KMS-11 (cell line): ENCODE measurements at regions not wholly inside any gene's neighbourhood (a gene's known extent, or its start where the extent isn't known, plus 50 kb on each side); places are given as distances from the start of the nearest gene placed in this dataset.

Experiments
- H2AFZ ChIP-seq: fragments of 200-600 bp; sonication (generic); 2 replicates; pipeline ENCODE4 v1.6.1; 2016; ENCODE audit warnings: antibody characterized with exemption, mixed run types, low read depth
- H3K27ac ChIP-seq: fragments of 200-600 bp; sonication (generic); 2 replicates; pipeline ENCODE4 v1.6.1; 2016; ENCODE audit warnings: mild to moderate bottlenecking, mixed run types
- H3K27me3 ChIP-seq: fragments of 200-600 bp; sonication (generic); 2 replicates; pipeline ENCODE4 v1.6.1; 2017; ENCODE audit warnings: mild to moderate bottlenecking, low read depth, mixed run types, moderate library complexity; ENCODE audit not compliant: insufficient read depth
- H3K36me3 ChIP-seq: fragments of 200-600 bp; sonication (generic); 2 replicates; pipeline ENCODE4 v1.6.1; 2017; ENCODE audit warnings: mild to moderate bottlenecking, mixed run types; ENCODE audit not compliant: insufficient read depth
- H3K4me1 ChIP-seq: fragments of 200-600 bp; sonication (generic); 2 replicates; pipeline ENCODE4 v1.6.1; 2016; ENCODE audit warnings: mild to moderate bottlenecking, low read depth, mixed run types; ENCODE audit not compliant: poor library complexity, severe bottlenecking
- H3K4me2 ChIP-seq: fragments of 200-600 bp; sonication (generic); 2 replicates; pipeline ENCODE4 v1.7.0; 2016; ENCODE audit warnings: mild to moderate bottlenecking, mixed run types
- H3K4me3 ChIP-seq: fragments of 200-600 bp; sonication (generic); IDR thresholded peaks from 2 replicates; pipeline ENCODE4 v1.6.1; 2017; ENCODE audit warnings: low read depth, low read length, mixed read lengths; ENCODE audit not compliant: insufficient read depth
- H3K79me2 ChIP-seq: fragments of 200-600 bp; sonication (generic); 2 replicates; pipeline ENCODE4 v1.6.1; 2016; ENCODE audit warnings: low read depth, mixed run types; ENCODE audit not compliant: insufficient read depth
- H3K9ac ChIP-seq: fragments of 200-600 bp; sonication (generic); 2 replicates; pipeline ENCODE4 v1.6.1; 2016; ENCODE audit warnings: mild to moderate bottlenecking, mixed run types
- H4K20me1 ChIP-seq: fragments of 200-600 bp; sonication (generic); 2 replicates; pipeline ENCODE4 v1.6.1; 2016; ENCODE audit warnings: mild to moderate bottlenecking, mixed run types; ENCODE audit not compliant: insufficient read depth
- TF ChIP-seq, protein P1 (sequence below): fragments of 200-600 bp; sonication (generic); conservative IDR thresholded peaks from 2 replicates; pipeline ENCODE4 v1.6.1; 2017; ENCODE audit warnings: low read depth, mild to moderate bottlenecking, antibody characterized with exemption, low read length, moderate library complexity, mixed read lengths

DNA sequence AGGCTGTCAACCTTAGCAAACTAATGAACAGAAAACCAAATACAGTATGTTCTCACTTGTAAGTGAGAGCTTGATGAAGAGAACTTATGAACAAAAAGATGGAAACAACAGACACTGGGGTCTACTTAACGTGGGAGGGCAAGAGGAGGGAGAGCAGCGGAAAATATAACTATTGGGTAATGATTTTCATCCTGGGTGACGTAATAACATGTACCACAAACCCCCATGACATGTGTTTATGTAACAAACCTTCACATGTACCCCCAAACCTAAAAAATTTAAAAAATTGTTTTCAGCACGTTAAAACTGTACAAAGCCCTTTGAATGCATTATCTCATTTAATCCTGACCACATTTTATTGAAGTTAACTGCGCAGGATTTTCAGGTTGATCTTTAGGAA lies 64.9 kb upstream of the RBMS1 start:
- no peak overlapping the region for H3K27ac ChIP-seq
- H3K9ac ChIP-seq, result no peak overlapping the region
- no peaks in the 10 kb centered on the region for H3K36me3 ChIP-seq
- H3K4me1 ChIP-seq, result no peaks in the 10 kb centered on the region
- TF ChIP-seq, protein P1, sequence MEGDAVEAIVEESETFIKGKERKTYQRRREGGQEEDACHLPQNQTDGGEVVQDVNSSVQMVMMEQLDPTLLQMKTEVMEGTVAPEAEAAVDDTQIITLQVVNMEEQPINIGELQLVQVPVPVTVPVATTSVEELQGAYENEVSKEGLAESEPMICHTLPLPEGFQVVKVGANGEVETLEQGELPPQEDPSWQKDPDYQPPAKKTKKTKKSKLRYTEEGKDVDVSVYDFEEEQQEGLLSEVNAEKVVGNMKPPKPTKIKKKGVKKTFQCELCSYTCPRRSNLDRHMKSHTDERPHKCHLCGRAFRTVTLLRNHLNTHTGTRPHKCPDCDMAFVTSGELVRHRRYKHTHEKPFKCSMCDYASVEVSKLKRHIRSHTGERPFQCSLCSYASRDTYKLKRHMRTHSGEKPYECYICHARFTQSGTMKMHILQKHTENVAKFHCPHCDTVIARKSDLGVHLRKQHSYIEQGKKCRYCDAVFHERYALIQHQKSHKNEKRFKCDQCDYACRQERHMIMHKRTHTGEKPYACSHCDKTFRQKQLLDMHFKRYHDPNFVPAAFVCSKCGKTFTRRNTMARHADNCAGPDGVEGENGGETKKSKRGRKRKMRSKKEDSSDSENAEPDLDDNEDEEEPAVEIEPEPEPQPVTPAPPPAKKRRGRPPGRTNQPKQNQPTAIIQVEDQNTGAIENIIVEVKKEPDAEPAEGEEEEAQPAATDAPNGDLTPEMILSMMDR, result no peak
- no peaks in the 10 kb centered on the region for H4K20me1 ChIP-seq
- no peak overlapping the region for H2AFZ ChIP-seq
- H3K4me3 ChIP-seq, result no peak overlapping the region
- H3K79me2 ChIP-seq, result no peaks in the 10 kb centered on the region
- H3K4me2 ChIP-seq, result no peak overlapping the region
- H3K27me3 ChIP-seq, result no peaks in the 10 kb centered on the region

DNA sequence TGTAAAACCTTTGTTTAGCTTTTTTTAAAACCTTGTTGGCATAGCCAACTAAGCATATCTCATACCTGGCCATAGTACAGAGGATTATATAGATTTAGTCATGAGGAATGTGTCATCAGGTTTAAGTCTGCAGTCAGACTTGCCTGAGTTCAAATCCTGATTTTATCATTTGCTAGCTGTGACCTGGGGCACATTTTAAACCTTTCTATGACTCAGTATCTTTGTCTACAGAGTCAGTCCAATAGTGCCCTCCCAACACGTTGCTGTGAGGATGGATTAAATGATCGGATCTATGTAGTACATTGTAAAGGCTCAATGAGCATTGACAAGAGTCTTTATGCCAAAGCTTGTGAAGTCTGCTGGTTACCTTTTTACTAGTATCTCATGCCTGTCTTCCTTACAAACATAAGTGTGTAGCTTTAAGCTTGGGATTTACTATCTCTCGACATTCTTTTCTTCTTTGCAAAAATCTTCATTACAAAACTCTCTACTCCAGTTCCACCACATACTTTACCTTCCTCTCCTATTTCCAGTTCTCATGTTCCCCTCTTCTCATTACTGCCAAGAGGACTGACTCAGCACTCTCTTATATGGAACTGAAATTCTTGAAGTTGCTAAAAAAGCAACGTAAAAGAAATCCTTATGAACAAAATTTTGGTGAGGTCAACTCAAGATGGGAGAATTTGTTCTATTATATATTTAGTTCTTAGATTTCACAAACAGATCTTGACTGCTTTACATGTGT lies 68.1 kb upstream of the RBMS1 start:
- no peaks in the 10 kb centered on the region for H3K4me1 ChIP-seq
- no peaks in the 10 kb centered on the region for H4K20me1 ChIP-seq
- no peak overlapping the region for H3K9ac ChIP-seq
- no peaks in the 10 kb centered on the region for H3K27me3 ChIP-seq
- H2AFZ ChIP-seq, result no peak overlapping the region
- no peak overlapping the region for H3K4me2 ChIP-seq
- no peaks in the 10 kb centered on the region for H3K36me3 ChIP-seq
- TF ChIP-seq, protein P1, result no peak
- no peak overlapping the region for H3K27ac ChIP-seq
- H3K4me3 ChIP-seq, result no peak overlapping the region
- no peaks in the 10 kb centered on the region for H3K79me2 ChIP-seq

DNA sequence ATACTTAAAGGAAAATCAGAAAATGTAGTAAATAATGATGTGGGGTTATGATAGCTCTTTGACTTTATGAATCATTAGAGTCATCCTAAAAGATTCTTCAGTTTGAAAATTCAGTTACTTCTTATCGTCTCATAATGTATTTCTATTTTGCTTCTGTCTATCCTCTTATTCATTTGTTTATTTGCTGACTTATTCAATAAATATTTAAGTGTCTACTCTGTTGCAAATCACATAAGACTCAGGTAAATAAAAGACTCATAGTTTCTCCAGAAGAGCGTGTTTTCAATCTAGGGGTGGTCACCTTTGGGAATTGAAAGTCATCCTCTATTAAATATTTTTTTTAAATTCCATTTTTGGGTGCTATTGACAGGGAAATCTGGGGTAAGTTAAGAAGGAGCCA lies 69.1 kb upstream of the RBMS1 start:
- no peaks in the 10 kb centered on the region for H4K20me1 ChIP-seq
- TF ChIP-seq, protein P1, result no peak
- no peak overlapping the region for H3K4me3 ChIP-seq
- no peak overlapping the region for H3K9ac ChIP-seq
- H3K36me3 ChIP-seq, result no peaks in the 10 kb centered on the region
- no peak overlapping the region for H3K4me2 ChIP-seq
- H3K4me1 ChIP-seq, result no peaks in the 10 kb centered on the region
- no peaks in the 10 kb centered on the region for H3K79me2 ChIP-seq
- no peak overlapping the region for H3K27ac ChIP-seq
- H3K27me3 ChIP-seq, result no peaks in the 10 kb centered on the region
- H2AFZ ChIP-seq, result no peak overlapping the region

DNA sequence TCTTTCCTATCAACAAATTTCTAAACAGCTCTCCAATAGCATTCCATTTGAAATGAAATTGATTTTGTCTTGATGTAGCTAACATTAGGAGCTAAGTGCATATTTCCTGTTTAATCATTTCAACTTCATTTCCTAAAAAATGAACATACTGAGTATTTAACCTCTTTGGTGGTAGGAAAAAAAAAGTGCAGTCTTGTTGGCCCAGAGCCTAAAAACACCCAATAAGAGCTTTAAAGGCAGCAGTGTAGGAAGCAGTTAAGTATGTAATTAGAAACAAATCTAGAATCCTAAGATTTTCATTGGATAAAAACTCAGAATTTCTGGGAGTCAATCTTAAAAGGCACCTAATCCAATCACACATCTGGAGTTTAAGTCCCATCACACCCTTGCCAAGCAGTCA lies 71.0 kb upstream of the RBMS1 start:
- H3K27me3 ChIP-seq, result no peaks in the 10 kb centered on the region
- no peaks in the 10 kb centered on the region for H4K20me1 ChIP-seq
- H3K36me3 ChIP-seq, result no peaks in the 10 kb centered on the region
- H3K4me2 ChIP-seq, result no peak overlapping the region
- H3K79me2 ChIP-seq, result no peaks in the 10 kb centered on the region
- no peak overlapping the region for H3K27ac ChIP-seq
- H2AFZ ChIP-seq, result no peak overlapping the region
- TF ChIP-seq, protein P1, result no peak
- no peak overlapping the region for H3K4me3 ChIP-seq
- no peaks in the 10 kb centered on the region for H3K4me1 ChIP-seq
- no peak overlapping the region for H3K9ac ChIP-seq
